ENCODE measurements at regions not wholly inside any gene's neighbourhood (a gene's known extent, or its start where the extent isn't known, plus 50 kb on each side); places are given as distances from the start of the nearest gene placed in this dataset.
"Not testable (repeated sequence)": the region's sequence is repeated elsewhere in the genome, so short reads cannot be mapped to it uniquely, and the experiment has no call there.

DNA sequence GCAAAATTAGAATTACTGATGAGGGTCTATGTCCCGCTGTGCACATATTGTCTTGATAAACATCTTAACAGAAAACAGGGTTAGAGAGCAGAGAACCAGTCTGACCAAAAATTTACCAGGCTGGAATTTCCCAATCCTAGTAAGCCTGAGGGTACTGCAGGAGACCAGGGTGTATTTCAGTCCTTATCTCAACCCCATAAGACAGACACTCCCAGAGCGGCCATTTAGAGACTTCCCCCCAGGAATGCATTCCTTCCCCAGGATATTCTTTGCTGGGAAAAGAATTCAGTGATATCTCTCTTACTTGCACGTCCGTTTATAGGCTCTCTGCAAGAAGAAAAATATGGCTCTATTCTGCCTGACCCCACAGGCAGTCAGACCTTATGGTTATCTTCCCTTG is 101.4 kb upstream of the FAM3C start:
- DNase-seq (ENCODE audit: low spot score) = not testable (repeated sequence)

DNA sequence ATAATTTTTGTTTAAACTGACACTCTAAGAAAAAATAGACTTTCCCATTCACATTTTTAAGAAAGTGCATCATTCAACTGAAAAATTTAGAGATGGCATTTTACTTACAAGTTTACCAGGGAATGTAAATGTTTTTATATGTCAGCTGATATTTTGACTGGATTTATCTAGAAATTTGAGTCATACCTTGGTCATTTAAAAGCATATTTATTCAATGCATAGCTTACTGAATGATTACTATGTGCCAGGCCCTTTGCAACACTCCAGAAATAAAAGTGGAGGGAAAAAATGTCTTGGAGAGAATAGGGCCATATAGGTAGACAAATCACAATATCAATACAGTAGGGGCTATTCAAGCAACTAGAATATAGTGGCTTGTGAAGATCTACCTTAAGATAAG is 98.4 kb upstream of the FAM3C start:
- DNase-seq (ENCODE audit: low spot score) = no peak

DNA sequence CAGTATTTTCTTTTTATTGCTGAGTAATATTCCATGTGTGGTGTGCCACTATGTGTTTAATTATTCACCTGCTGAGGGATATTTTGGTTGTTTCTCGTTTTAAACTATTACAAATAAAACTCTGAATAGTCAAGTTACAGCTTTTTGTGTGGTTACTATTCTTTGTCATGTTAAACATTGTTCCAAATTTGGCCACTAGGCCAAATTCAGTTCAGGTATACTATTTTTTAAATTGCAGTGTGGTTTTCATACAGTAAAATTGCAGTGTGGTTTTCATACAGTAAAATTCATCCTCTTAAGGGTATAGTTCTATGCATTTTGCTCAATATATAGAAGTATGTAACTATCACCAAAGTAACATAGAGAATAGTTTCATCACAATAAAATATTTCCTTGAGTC is 97.4 kb upstream of the FAM3C start:
- no peak for DNase-seq (ENCODE audit: low spot score)

DNA sequence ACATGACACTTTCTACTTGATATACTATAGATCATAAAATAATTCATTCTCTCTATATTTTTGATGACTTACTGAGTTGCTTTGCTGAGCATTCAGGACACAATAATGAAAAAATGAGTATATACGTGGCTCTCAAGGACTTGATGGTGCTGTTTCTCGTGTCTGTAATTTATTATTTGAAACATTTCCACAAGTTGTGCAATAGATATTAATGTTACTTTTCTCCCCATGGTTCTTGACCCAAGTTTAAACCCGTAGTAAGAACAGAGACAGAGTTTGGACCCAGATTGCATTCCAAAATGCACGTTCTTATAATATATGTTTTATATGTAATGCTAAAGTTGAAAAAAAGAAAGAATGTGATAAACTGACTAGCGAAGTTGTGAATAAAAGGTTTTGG is 94.2 kb upstream of the FAM3C start:
- no peak for DNase-seq (ENCODE audit: low spot score)

DNA sequence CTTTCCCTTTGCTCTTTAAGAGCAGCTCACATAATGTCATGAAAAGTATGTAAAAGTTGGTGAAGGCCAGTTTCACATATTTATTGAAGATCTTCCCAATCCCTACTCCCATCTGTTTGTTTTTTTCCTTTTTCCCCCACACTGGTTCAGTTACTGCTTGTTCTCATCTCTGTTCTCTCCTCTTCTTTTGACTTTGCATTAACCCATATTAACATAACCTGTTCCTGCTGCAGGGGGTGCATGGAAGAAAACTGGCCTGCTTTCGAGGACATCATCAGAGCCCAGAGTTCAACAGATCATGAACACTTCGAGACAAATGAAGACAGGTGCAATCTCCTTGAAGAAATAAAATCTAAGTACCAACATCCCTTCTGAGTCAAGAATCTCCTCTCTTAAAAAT is 93.3 kb upstream of the FAM3C start:
- no peak for DNase-seq (ENCODE audit: low spot score)

DNA sequence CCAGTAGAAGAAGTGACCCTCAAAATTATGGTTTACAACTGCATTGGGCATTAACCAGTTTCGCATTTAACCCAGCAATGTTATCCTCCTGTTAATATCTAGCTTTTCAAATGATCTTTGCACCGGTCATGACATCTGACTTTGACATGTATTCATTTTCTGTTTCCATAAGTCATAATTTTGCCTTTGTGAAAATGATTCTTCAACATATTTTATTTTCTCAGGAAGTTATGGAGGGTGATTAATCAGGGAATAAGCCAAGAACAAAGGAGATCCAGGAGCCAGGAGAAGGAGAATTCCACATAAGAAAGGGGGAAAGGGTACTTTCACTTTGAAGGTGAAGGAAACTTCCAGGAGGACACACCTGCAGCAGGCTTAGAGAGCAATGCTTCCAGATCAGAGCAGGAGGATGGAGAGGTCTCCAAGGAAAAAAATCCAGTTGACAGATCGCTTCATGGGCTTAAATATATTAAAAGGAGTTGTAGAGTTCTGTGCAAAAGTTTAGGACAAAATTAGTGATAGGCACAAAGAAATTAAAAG is 92.1 kb upstream of the FAM3C start:
- no peak for DNase-seq (ENCODE audit: low spot score)

DNA sequence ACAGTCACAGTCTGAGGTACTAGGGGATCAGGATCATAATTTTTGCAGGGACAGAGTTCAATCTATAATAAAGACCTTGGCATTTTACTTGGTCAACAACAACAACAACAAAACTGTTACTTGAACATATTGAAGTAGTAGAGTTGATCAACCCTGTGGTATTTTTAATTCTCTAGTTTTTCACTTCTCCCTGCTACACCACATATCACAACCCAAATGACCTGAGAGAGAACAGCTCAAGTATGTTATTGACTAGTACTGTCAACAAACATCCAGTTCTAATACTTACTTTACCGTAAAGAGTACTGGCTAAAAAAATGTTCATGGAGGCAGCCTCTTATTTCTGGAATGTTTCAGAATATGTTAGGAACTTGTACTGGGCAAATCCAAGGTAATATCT is 90.5 kb upstream of the FAM3C start:
- no peak for DNase-seq (ENCODE audit: low spot score)

DNA sequence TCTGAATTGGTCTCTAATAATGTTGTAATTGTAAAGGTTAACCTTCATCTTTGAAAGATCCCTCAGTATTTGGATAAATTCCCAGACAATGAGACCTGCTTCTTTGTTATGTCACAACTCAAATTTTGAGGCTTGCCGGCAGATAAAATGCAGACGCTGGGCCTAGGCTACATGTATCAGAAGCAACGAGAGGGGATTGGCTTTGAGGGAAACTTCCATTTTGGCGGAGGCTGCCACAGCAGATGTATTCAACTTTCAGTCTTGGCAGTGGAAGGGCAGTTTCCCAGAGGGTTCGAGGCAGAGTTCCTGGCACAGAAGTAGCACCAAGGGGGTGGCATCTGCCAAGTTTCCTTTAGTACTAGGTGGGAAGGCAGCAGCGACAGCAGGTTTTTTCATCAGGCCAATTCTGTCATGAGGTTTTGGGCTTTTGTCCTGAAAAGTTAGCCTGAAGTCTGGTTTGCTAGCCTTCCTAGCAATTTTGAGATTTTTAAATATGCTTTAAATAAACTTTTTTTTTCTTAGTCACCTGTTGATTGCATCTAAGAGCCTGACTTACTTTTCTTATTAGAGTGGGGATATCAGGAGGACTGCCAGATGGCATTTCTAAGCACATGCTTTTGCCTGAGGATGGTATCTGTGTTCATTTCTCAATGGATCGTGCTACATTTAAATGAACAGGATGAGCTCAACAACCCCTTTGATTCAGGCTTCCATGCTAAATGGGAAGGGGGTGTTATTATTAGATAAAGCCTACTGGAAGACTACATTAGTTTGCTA is 89.5 kb upstream of the FAM3C start:
- DNase-seq (ENCODE audit: low spot score) = no peak

DNA sequence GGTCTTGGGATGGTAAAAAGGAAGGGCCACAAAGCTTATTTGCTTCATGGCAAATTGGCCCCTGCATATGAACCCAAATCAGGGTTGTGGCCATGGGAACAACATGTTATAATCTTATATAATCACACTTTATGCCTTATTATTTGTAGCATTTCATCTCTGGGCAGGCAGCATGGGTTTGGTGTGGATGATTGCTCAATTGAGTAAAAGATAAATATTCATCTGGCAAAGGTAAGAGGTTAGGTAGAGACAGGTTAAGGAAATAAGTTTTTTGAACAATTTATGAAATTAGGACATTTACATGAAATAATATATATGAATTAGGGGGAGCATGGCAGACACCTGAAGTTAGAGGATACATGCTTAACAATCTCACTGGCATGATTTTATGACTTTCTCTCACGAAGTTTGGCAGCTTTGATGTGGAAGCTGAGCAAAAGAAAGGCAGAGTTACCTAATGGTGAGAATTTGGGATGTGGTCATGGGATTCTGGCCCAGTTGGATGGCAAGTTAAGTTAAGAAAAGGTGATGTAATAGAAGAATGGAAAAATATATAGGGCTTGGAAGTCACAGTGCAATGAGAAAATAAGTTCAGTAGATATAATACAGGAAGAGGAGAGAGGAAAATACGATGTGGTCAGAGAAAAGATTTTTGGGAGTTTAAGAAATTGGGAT is 88.1 kb upstream of the FAM3C start:
- DNase-seq (ENCODE audit: low spot score) = no peak

DNA sequence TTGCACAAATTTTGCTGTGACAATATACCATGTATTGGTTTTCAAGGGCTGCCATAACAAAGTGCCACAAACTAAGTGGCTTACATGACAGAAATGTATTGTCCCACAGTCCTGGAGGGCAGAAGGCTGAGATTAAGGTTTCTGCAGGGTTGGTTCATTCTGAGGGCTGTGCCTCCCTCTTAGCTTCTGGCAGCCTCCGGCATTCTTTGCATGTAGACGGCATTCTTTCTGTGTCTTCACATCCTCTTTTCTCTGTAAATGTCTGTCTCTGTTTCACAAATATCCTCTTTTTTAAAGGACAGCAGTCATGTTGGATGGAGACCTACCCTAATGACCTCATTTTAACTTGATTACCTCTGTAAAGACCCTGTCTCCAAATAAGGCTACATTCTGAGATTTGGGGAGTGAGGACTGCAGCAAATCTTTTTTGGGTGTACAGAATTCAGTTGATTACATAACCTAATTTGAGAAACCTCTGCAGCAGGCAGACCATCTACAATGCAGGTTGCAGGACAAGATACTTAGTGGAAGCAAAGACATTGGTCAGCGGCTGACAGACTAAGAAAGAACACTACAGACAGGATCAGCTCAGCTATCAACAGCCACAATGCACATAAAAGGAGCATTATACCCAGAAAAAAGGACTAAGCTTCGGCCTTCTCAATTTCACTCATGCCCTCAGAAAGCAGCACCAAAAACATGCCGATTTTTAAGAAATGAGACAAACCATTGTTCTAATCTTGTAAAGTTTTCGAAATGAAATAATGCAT is 84.6 kb upstream of the FAM3C start:
- no peak for DNase-seq (ENCODE audit: low spot score)

DNA sequence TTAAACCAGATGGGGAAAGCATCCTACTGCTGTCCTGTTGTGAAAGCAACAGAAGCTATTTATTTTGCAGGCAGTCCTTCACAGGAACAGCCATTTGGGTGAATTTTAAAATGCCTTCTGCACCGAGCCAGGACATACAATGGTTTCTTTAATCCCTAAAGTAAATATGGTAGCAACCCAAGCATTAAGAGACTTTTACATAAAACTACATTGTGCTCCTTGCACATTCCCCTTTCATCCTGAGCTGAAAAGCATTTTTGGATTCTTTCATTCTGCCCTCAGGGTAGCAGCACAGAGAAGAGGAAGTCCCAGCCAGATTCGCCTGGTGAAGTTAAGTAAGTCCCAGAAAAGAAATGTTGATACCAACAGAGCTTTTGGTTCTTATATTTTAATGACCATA is 84.0 kb upstream of the FAM3C start:
- DNase-seq (ENCODE audit: low spot score) = no peak

DNA sequence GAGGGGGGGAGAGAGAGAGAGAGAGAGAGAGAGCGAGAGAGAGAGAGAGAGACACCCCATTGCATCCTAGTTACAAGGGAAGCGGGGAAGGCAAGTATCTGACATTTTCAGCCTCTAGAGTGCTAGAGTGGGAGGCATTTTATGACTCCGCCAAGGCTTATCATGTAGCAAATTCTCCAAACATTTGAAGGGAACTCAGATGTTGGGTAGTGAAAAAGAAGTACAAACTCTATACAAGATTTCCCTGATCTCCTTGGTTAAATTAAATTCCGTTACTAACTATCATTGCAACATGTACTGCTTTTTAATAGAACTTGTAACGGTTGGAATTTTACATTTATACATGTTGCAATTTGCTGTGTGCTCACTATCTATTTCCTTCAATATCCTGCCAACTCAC is 83.4 kb upstream of the FAM3C start:
- no peak for DNase-seq (ENCODE audit: low spot score)

DNA sequence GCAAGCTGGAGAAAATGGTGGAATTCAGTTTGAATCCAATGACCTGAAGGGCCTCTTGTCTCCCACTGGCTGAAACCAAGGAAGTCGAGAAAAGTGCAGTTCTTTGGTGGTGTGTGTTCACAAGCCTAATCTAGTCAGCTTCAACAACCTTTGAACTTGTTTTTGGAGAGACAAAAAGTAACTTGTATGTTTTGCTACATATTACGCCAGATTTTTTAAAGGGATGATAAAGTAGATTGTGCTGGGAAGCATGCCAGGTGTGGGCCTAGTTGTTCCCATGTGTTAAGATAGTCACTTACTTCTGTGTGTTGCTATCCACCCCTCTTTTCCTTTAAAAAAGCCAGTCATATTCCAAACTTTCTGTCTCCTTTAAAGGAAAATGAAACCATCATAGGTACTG is 79.7 kb upstream of the FAM3C start:
- DNase-seq (ENCODE audit: low spot score) = no peak

DNA sequence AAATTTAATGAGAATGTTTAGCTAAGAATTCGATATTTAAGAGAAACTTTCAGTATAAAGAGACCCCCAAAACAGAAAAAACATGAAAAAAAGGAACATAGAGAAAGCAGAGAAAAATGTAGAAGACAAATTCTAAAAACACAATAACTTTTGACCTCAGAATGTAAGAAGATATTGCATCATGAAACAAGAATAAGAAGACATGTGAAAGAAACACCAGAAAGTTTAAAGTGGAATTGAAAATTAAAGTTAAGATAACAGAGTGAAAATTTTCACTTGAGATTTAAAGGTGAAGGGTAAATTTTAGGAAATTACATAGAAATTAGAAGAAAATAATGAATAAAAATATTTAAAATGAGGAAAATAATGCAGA is 78.2 kb upstream of the FAM3C start:
- no peak for DNase-seq (ENCODE audit: low spot score)

DNA sequence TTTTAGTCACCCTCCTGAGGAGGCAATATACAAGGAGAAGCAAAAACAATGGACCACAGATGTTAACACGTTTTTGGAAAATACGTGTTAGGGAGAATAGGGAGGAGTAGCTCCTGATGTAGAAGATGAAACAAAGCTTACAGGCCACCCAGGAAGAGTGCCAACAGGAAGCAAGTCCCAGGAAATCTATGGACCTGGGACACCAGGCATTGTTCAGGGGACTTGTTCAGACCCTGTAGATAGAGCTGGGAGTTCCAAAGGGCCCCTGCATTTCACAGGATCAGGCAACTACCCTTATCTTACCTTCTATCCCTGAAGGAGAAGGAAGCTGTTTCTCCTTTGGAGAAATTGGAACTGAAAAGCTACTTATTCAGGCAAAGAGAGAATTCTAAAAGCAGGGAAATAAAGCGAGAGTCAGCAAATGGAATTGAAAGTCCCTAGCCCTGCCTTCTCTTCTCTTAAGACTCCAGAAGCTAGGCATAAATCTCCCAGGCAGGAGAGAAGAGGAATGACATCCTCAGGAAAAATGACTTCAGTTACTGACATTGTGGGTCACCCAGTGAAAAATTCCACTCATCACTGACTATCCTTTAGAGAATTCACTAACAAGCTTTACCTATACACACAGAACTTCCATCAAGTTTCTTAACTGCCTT is 77.7 kb upstream of the FAM3C start:
- DNase-seq (ENCODE audit: low spot score) = no peak

DNA sequence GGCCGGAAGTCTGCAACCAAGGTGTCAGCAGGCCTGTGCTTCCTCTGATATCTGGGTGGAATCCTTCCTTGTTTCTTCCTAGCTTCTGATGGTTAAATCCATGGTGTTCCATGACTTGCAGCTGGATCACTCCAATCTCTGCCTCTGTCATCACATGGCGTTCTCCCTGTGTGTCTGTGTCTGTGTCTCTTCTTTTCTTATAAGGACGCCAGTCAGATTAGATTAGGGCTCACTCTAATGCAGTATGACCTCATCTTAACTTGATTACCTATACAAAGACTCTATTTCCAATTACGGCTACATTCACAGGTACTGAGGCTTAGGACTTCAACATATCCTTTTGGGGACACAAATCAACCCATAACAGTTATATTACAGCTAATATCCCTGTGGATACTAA is 70.3 kb upstream of the FAM3C start:
- DNase-seq (ENCODE audit: low spot score) = no peak

DNA sequence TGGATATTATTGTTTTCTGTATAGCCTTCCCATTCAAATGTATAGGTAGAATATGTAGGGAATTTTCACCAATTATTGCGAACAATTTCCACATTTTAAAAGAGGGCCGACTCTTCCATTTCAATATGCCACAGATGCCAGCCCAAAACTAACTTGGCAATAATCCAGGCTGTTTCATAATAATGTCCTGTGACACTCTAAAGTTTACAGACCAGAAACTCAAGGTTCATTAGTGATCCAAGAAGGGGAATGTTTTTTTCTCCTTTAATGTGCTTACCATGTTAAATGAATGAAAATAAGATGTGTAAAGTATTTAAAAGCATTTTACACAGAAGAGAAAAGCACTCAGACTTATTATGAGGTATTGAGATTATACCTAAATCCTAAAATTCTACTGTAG is 63.0 kb upstream of the FAM3C start:
- no peak for DNase-seq (ENCODE audit: low spot score)

DNA sequence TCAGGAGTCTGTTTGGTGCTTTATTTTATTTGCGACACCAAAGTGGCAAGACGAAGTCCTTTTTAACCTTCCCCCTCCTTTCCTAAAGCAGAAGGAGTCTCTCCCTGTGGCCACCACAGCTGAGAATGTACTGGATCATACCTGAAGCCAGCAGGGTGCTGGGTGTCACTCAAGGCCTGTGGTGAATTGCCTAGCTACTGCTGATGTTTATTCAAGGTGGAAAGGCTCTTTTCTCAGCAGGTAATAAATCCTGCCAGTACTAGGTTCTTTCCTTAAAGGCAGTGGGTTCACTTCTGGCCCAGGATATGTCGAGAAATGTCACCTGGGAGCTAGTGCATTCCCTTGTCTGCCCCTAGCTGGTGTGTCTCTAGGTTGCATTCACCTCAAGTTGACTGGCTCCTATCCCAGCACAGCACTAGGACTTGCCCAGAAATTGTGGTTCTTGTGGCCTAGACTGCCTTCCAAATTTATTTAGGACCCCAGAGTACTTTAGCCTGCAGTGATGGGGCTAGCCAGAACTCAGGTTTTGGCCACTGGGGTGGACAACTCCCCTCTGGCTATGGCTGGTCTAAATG is 60.8 kb upstream of the FAM3C start:
- no peak for DNase-seq (ENCODE audit: low spot score)

DNA sequence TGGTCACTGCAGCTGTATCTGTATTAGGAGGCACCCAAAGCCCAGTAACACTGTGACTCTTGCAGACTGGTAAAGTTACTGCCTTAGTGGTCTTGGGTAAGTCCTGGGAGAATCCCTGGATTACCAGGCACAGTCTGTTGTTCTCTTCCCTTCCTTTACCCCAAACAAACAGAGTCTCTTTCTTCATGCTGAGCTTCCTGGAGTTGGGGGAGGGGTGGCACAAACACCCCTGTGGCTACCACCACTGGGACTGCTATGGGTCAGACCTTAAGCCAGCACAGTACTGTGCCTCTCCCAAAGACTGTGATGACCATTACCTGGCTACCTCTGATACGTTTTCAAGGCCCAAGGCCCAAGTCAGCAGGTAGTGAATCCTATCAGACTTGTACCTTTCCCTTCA is 59.9 kb upstream of the FAM3C start:
- no peak for DNase-seq (ENCODE audit: low spot score)

DNA sequence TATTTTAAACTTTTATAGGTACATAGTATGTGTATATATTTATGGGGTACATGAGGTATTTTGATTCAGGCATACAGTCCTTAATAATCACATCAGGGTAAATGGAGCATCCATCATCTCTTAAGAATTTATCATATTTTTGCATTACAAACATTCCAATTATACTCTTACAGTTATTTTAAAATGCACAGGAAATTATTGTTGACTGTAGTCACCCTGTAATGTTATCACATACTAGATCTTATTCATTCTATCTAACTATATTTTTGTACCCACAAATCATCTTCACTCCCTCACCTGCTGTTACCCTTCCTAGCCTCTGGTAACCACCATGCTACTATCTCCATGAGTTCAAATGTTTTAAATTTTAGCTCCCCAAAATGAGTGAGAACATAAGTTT is 56.3 kb upstream of the FAM3C start:
- DNase-seq (ENCODE audit: low spot score) = no peak

DNA sequence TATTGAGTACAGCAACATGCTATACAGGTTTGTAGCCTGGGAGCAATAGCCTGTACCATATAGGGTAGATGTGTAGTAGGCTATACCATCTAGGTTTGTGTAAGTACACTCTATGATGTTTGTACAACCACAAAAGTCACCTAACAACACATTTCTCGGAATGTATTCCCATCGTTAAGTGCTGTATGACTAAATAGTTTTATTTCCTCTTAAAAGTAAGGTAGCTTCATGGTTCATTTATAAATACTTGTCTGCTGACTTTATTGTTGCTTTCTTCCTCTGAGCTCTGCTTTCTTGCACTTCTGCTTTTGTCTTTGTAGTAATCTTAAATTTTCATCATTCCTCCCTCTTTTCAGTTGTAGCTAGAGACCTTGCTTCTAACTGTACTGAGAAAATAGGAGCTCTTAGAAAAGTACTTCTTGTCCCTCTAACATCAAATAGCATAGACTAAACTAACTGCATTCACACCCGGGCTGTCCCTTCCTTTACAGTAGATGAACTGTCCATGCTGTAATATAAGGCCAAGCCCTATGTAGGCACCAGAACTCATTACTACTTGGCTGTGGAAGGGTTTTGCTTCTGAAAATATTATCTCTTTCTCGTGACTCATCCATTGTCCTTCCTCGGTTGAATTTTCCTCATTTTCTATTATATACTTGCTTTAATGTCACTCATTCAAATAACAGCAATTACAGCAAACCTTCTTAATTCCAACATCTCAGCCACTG is 55.4 kb upstream of the FAM3C start:
- DNase-seq (ENCODE audit: low spot score) = no peak
